Activated CD8-positive, alpha-beta memory T cell treated with anti-CD3 and anti-CD28 coated beads for 24 hours (primary cell): ENCODE measurements at regions not wholly inside any gene's neighbourhood (a gene's known extent, or its start where the extent isn't known, plus 50 kb on each side); places are given as distances from the start of the nearest gene placed in this dataset.

ENCODE experiments used
- DNase-seq: peaks from one replicate; pipeline ENCODE4 v3.0.0-alpha.2; 2020

DNA sequence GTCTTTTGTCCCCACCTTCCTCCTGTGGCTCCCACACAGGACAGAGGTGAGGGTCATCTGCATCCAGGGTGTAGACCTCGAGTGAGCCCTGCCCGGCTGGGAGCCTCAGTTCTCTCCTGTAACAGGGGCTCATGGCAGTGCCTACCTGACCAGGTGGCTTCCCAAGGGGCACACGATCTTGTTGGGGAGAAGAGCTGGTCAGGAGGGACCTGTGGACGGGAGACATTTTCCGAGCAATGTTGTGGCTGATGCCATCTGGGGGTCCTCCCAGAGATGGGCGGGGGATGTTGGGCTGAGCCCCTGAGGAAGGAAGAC lies 51.9 kb downstream of the CEBPB start:
- DNase-seq, result no peak

DNA sequence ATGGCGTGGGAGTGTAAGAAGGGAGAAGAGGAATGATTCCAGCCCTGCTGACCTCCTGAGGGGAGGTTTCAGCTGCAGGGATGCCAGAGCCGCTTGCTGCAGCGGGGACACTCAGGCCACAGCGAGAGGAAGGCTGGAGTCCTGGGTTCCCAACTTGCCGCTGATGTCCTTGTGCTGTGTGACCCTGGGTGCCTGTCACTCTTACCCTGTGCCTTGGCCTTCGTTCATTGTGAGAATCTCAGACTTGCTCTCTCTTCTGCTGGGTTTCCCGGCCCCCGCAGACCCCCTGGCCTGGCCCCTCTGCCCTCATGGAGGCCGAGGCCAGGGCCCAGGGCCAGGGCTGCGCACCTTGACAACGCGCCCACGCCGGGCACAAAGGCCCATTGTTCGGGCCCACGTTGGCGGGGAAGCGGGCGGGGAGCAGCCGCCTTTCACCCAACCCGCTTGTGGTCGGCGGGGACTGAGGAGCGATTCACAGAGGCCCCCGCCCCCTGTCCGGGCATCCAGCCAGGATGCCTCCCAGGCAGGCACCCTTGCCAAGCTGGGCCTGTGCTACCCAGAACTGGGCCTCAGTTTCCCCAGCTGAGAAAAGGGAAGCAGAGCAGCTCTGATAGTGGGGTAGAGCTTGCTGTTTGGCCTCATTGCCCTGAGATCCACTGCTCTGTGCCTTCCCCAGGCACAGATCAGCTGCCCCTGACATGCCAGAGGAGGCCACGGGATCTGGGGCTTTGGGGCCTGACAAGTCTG lies 52.4 kb downstream of the CEBPB start:
- DNase-seq, result no peak

DNA sequence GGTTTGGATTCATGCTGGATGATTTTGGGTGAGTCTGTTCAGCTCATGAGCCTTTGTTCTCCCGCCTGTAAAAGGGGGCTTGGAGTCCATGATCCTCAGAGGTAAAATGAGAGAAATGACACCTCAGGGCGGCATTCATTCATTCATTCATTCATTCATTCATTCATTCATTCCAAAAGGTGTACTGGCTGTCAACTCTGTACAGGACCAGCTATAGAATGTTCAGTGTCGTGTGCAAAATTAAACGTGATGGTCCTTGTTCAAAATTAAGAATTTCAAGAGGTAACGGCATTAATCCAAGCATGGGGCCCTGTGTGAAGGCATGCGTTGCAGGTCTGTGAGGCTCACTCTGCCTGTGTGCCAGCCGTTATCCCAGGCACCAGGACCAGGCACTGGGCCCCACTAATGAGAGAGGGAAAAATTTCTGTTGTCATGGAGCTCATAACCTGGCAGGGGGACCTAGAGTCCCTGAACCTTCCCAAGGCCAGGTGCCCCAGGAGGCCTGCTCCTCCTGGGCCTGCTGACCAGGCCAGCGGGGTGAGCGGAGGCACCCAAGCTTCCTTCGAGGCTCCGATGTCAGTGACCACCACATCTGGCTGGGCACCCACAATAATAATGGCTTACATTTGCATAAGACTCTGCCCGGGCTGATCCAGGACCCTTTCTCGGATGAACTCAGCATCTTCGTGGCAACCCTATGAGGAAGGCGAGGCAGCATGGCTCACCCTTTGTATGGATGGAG lies 53.2 kb downstream of the CEBPB start:
- DNase-seq, result no peak

DNA sequence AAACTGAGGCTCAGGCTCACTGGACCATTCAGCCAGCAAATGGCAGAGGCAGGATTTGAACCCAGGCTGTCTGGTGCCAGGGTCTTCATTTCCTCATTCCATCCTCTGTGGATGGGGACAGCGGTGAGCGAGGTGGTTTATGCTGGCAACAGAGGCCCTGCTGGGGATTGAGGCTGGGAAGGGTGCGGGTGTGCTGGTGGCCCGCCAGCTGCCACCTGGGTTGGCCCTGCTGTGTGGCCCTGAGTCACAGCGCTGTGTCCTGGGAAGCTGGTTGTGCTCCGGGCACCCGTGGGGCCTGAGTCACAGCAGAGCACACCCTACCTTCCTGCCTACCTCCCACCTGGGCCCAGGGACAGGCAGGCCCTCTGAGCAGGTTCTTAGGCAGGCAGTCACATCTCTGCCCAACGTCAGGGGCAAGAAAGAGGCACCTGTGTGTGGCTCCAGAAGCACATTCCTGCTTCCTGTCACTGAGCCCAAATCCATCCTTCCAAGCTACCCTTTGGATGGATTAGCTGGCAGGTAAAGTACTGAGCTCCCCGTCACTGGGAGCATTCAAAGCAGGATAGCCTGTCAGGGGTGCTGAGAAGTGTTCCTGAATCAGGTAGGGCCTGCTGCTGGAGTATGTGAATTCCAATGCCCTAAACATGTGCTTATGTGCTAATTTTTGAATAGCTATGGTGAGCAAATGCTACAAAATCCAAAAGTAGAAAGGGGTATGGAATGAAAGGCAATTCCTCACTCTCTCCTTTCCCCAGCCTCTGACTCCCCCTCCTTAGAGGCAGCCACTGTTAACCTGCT lies 53.9 kb downstream of the CEBPB start:
- no peak for DNase-seq

DNA sequence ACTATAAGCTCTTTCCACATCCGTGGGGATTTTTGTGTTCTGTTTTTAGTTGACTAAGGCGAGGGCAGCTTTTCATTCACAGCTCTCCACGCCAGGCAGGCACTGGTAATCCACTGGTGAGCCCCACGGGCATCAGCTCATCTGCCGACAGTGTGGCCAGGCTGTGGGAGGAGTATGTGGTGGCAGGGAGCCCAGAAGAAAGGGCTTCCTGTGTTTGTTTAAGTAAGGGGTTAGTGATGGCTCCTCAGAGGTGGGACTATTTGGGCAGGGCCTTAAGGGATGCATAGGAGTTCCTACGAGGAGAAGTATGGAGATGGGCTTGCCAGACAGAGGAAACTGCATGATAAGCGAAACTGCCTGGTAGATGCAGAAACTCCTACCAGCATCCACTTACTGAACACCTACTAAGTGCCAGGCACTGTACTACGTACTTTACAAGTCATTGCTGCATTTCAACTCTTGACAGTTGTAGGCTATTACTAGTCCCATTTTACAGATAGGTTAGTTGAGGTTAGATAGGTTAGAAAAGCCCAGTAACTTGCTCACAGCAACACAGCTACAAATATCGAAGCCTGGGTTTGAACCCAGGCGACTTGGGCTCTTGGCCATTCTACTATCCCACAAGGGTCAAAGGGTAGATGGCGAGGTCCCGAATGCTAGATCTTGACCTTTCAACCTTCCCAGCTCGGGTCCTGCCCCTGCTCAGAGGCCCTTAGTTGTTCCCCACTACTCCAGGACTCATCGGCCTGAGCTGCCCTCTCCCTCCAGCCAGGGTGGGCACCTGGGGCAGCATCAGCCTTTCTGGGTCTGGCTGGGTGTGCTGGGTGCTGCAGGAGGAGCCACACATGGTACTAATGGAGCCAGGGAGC lies 55.1 kb downstream of the CEBPB start:
- no peak for DNase-seq

DNA sequence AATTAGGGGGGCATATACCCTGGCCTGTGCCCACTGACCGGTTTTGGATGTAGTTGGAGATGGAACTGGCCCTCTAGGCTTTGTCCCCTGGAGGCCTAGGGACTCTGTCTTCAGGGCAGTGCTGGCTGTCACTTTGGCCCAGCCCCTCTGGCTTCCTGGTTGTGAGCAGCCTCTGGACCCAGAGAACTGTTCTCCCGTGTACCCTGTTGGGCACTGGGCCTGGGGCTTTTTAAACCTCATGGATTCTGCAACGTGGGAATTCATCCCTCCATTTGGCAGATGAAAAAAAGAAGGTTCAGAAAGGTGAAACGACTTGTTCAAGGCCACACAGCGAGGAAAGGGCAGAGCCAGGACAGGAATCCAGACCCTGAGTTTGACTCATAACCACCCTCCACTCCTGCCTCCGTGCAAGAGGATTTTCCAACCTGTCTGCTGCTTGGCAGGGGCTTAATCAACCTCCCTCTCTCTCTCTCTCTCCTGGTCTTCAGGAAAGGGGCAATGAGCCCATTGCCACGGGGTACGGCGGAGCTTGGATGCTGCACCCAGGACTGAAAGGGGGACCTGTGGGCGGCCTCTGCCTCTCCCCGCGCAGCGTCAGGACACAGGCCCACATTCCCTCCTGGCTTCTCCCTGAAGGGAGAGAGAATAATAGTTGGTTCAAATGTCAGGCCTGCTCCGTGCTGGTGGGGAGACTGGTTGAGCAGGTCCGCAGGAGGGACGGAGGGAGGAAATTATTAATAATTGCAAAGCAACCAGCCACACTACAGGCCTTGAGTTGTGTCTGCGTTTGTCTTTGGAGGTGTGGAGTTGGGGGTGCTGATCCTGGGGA lies 56.0 kb downstream of the CEBPB start:
- DNase-seq, result no peak

DNA sequence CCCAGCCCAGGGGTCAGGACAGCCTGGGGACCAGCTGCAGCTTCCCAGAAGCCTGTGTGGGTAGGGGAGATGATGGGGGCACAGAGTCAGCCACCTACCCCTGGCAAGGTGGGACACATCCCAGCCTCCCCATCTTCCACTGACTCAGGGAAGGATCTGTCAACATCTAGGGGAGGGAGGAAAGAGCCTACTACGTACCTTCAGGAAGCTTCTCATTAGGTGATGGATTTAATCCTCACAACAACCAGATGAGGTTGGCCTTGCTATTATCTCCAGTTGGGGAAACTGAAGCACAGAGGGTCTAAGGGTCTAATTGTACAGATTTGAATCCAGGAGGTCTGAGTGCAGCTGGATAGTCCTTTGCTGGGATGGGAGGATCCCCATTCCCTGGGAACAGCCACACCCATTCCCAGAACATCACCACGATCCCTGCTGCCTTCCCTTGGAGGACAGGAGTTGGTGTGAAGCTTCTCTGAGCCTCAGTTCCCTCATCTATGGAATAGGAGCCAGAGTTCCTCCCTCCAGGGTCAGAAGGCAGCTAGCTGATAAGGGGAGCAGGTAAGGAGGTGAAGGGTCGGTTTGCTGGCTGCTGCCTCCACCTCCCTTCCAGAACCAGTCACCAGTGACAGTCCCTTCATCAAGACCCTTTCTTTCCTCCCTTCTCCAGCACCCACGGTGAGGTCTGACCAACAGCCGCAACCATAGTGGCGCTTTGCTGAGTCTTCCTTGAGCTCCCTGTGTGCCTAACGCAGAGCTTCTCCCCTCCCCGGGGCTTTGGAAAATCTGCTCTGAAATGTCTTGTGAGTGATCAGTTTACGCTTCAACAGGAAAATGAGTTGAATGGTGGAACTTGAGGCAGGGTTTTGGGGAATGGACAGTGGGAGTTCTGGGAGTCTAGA lies 56.8 kb downstream of the CEBPB start:
- DNase-seq, result no peak

DNA sequence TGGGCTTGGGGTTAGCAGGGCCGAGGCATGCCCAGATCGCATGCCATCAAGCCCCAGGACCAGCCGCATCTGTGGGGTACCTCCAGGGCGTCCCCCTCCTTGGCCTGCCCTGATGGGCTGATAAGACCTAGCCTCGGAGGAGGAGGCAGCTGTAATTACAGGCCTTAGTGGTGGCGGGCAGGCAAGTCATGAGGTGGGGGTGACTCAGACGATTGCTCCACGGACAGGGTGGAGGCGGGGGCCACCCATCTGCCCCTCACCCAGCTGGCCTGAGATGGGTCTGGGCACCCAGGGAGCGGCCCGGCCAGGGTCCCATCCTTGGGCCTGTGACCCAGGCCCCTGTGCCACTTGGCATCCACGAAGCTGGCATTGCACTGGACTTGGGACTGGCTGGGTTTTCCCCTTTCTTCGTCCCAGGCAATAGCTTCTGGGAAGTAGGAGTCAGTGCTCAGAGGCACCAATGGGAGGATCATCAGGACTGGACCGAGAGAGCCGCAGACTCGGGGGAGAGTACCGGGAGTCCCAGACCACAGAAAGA lies 57.5 kb downstream of the CEBPB start:
- DNase-seq, result no peak

DNA sequence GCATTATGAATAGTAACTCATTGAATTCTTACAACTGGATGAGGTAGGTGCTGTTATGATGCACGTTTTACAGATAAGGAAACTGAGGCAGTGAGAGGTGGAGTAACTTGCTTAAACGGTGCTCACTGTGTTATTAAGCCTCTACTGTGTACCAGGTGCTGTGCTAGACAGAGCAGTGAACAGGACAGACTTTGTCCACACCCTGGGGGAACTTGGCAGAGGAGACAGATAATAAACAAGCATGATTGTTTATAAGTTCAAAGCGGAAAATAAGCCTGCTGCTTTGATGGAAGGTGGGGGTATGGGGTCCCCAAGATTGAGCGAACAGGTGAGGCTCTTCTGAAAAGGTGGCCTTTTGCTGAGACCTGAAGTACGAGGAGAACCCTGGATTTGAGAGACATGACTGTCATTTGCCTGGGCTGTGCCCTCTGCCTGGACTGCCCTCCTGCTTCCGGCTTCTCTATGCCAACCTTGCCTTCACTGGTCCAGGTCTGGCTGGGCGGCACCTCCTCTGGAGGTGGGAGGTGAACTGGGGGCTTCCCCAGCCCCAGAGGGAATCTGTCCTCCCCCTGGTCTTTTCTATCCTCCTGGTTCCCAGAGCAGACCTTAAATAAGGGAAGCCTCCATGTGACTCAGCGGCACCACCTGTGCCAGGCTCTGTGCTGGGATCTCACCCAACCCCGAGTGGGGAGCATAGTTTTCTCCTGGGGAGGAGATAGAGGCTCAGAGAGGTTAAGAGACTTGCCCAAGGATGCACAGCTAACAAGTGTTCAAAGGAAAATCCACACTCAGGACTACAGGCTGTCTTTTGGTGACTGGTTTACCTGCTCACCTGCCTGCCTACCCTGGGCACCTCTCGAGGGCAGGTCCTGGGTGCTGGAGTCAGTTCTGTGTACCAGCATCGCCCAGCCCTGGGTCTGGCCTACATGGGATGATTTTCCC lies 59.1 kb downstream of the CEBPB start:
- no peak for DNase-seq

DNA sequence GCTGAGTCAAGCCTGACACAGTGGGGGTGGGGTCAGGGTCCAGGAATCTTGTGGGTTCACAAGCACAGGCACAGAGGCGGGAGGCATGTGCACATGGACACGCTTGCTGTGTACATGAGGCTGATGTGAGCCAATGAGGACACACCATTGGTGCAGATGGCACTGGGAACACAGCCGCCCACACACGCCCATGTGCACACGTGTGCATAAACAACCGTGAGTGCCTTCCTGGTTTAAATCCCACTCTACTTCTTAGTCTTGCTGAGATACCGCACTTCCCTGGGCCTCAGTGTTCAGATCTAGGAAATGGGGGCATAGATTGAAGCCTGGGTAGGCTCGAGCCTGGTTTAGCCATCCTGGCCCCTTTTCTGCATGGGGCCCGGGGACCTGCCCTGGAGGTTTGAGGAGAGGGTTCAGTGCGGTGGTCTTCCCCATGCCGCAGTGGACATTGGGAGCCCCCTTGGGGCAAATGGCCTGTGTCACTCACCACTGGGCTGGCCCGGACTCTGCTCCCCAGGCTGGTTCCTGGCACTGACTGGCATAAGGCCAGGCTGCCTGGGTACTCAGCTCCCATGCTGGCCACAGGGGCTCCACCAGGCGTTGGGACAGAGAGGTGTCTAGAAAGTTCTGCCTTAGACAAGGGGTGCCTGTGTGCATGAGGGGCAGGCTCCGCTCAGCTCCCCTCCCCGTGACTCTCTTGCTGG lies 60.2 kb downstream of the CEBPB start:
- no peak for DNase-seq

DNA sequence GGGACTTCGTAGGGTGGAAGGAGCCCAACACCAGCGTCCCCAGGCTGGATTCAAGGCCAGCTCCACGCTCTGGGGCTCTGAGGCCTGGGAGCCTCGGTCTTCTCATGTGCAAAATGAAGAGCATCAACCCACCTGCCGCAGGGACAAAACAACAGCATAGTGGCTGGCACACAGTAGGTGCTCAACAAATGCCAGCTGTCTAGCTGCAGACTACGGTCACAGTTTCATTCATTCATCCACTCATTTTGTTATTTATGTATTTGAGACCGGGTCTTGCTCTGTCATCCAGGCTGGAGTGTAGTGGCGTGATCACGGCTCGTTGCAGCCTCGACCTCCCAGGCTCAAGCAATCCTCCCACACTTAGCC lies 60.7 kb downstream of the CEBPB start:
- DNase-seq, result no peak

DNA sequence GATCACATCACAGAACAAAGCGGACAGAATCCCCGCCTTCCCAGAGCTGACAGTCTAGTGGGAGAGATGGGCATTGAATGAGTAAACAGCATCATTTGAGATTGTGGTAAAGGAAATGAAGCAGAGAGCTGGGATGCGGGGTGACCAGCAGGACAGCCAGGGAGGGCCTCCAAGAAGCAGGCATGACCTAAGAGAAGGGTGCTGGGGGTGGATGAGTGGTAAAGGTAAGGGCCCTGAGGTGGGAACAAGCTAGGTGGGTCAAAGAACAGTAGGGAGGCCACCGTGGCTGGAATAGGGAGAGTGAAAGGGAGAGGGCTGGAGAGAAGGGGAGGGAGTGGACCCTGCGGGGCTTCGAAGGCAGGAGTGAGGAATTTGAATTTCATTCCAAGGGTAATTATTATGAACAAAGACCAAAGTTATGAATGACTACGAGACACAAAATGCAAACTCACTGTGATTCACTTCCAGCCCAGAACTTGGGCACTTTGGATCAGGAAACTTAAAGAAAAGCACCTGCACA lies 61.4 kb downstream of the CEBPB start:
- no peak for DNase-seq

DNA sequence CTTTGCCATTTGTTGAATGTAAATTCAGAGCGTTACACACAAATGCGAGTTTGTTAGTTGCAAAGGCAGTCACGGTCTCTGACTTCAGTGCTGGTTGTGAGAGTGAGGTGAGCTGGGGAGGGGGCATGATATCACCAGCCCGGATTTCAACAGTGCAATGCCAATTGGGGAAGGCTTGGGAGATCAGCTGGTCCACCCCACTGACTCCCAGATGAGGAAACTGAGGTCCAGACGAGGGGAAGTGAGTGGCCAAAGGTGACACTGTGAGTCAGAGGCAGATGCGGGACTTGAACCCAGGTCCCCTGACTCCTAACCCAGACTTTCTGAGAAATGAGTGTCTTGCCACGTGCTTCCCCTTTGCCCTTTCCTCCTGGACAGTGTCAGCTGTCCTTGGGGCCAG lies 62.1 kb downstream of the CEBPB start:
- DNase-seq, result no peak

DNA sequence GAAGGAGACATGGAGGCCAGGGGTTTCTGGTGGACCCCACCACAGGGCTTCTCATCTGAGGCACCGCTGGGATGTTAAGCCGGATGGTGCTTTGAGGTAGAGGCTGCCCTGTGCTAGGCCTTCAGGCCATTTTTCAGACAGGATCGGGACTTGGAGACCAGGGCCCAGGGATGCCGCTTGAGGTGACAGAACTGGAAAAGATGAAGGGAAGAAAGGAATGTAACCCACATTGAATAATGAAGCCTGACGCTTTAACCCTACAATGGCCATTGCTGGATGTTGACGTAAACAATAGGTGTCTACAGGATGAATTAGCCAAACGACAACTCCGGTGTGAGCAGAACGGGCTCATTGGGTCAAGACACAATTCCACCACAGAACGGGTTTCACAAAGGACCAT lies 62.5 kb downstream of the CEBPB start:
- DNase-seq, result no peak

DNA sequence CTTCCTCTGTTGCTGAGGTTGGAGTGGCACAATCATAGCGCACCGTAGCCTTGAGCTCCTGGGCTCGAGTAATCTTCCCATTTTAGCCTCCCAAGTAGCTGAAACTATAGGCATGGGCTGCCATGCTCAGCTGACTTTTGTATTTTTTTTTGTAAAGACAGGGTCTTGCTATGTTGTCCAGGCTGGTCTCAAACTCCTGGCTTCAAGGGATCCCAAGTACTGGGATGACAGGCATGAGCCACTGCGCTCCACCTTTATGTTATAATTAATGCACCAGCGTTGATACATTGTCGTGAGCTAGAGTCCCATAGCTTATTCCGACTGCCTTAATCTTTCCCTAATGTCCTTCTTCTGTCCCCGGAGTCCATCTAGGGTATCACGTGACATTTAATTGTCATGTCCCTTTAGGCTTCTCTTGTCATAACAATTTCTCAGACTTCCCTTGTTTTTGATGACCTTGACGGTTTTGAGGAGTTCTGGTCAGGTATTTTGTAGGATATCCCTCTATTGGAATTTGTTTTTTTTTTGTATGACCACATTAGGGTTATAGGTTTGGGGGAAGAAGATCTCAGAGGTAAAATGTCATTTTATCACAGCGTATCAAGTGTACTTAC lies 63.9 kb downstream of the CEBPB start:
- DNase-seq, result no peak

DNA sequence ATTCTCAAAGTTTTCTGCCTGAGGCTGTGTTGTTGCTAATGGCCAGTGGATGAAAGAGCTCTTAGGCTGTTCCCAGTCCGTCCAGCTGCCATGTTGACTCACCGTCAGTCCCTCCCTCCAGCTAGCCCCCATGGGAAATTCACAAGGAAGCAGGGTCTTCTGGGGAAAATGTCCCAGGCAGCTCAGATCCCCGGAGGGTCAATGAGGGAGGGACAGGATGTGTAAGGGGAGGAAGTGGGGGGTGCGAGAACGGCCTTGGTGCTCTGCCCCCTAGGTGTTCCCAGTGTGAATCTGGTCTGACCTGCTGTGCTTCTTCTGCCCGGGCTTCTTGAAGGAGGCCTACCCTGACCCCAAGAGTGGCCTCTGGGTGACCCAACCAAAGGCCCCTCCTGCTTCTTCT lies 65.9 kb downstream of the CEBPB start:
- DNase-seq, result no peak

DNA sequence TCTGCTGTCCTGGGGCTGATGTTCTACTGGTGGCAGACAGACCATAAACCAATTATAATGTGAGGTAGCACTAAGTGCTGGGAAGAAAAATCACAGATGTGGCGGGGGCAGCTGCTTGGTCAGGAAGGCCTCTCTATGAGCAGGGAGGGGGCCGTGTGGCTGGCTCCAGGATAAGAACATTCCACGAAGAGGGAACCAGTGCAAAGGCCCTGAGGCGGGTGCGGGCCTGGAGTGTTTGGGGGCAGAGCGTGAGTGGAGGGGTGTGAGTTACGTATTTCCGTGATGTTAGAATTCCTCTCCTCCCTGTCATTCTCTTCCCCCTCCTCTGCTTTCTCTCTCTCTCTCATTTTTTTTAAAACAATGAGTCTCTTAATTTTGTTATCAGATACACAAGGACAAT lies 67.2 kb downstream of the CEBPB start:
- DNase-seq, result no peak

DNA sequence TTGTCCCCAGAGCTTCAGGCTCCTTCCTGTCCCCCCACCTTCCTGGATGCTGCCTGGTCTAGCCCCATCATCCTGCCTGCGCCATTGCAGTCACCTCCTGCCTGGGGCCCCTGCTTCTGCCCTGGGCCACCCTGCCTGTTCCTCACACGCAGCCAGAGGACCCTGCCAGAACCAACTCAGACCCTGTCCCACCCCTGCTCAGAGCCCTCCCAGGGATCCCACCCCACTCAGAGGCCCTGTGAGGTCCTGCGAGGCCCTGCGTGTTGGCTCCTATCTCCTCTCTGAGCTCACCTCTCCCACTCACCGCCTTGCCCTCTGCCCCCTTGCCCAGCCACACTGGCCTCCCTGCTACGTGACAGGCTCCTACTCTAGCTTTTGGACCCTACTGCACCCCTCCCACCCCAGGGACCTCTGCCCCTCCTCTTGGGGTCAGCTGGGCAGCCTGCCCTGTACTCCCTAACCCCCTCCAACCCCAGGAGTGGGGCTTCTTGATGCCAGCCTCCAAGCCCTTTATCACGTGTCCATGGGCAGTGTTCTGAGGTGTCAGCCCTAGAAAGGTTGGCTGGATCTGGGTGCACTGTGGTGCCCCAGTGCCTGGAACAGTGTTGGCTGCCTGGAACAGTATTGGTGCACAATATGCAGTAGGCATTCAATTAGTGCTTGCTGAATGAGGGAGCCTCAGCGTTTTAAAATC lies 68.3 kb downstream of the CEBPB start:
- no peak for DNase-seq
